Neuronal stem cell (in vitro differentiated cells): ENCODE measurements at regions not wholly inside any gene's neighbourhood (a gene's known extent, or its start where the extent isn't known, plus 50 kb on each side); places are given as distances from the start of the nearest gene placed in this dataset.

ENCODE experiments used
- DNase-seq: peaks from one replicate; pipeline ENCODE4 v3.0.0-alpha.2; 2013; ENCODE audit warnings: low spot score
- H2AFZ ChIP-seq: one replicate; pipeline ENCODE4 v1.6.1; 2013; ENCODE audit warnings: mild to moderate bottlenecking, low read length, inconsistent platforms
- H2AK5ac ChIP-seq: 2 replicates; pipeline ENCODE4 v1.6.1; 2013; ENCODE audit warnings: low read depth, mild to moderate bottlenecking, inconsistent platforms, low read length, moderate library complexity, mixed read lengths
- H2BK120ac ChIP-seq: 2 replicates; pipeline ENCODE4 v1.6.1; 2013; ENCODE audit warnings: low read depth, mild to moderate bottlenecking, inconsistent platforms, low read length, moderate library complexity, mixed read lengths
- H2BK12ac ChIP-seq: one replicate; pipeline ENCODE4 v1.6.1; 2013; ENCODE audit warnings: low read length, inconsistent platforms
- H2BK15ac ChIP-seq: 2 replicates; pipeline ENCODE4 v1.6.1; 2013; ENCODE audit warnings: mild to moderate bottlenecking, low read length, inconsistent platforms, mixed read lengths
- H2BK5ac ChIP-seq: one replicate; pipeline ENCODE4 v1.6.1; 2013; ENCODE audit warnings: inconsistent platforms, mild to moderate bottlenecking, low read length, moderate library complexity
- H3K14ac ChIP-seq: one replicate; pipeline ENCODE4 v1.6.1; 2013; ENCODE audit warnings: low read length, inconsistent platforms
- H3K18ac ChIP-seq: 2 replicates; pipeline ENCODE4 v1.6.1; 2013; ENCODE audit warnings: low read length, inconsistent platforms
- H3K23ac ChIP-seq: 2 replicates; pipeline ENCODE4 v1.6.1; 2013; ENCODE audit warnings: low read depth, mild to moderate bottlenecking, mixed read lengths, low read length, inconsistent platforms; ENCODE audit not compliant: poor library complexity
- H3K27ac ChIP-seq: replicated peaks from 3 replicates; pipeline ENCODE4 v1.5.1; 2013; ENCODE audit warnings: low read length, inconsistent platforms
- H3K27me3 ChIP-seq, 3 experiments: 2 replicates each; pipeline ENCODE4 v1.6.1; 2013; ENCODE audit warnings: low read length in 3 of 3, mild to moderate bottlenecking in 2 of 3, inconsistent platforms in 1 of 3, low read depth in 1 of 3, mixed read lengths in 1 of 3, moderate library complexity in 1 of 3; ENCODE audit not compliant: control insufficient read depth in 3 of 3, insufficient read depth in 3 of 3
- H3K36me3 ChIP-seq, 2 donors: replicated peaks in 1 of 2; 2 replicates each; pipeline ENCODE4 v1.6.1; 2013; ENCODE audit warnings: low read length in 2 of 2; ENCODE audit not compliant: control insufficient read depth in 2 of 2, insufficient read depth in 2 of 2
- H3K4ac ChIP-seq: 2 replicates; pipeline ENCODE4 v1.6.1; 2013; ENCODE audit warnings: inconsistent platforms, mild to moderate bottlenecking, low read length, moderate library complexity
- H3K4me1 ChIP-seq, 2 donors: 1 replicate in 1 of 2; 2 replicates in 1 of 2; pipeline ENCODE4 v1.6.1; 2013; ENCODE audit warnings: low read length in 2 of 2, low read depth in 1 of 2; ENCODE audit not compliant: control insufficient read depth in 2 of 2, insufficient read depth in 1 of 2
- H3K4me2 ChIP-seq: one replicate; pipeline ENCODE4 v1.6.1; 2013; ENCODE audit warnings: mild to moderate bottlenecking, low read length, inconsistent platforms; ENCODE audit not compliant: insufficient read depth, poor library complexity, severe bottlenecking
- H3K4me3 ChIP-seq, 2 donors: 2 replicates each; pipeline ENCODE4 v1.5.1; 2013; ENCODE audit warnings: low read length in 2 of 2, mild to moderate bottlenecking in 2 of 2, inconsistent platforms in 1 of 2, moderate library complexity in 1 of 2
- H3K79me1 ChIP-seq: one replicate; pipeline ENCODE4 v1.6.1; 2013; ENCODE audit warnings: low read depth, mild to moderate bottlenecking, inconsistent platforms, low read length, moderate library complexity
- H3K9ac ChIP-seq: one replicate; pipeline ENCODE4 v1.6.1; 2013; ENCODE audit warnings: mild to moderate bottlenecking, low read depth, low read length, inconsistent platforms; ENCODE audit not compliant: poor library complexity
- H3K9me3 ChIP-seq, 2 donors: replicated peaks in 1 of 2; 2 replicates each; pipeline versions ENCODE3 to v1.6.1; 2013; ENCODE audit warnings: low read length in 2 of 2, mild to moderate bottlenecking in 2 of 2, inconsistent platforms in 1 of 2, low read depth in 1 of 2, mixed read lengths in 1 of 2, moderate library complexity in 1 of 2; ENCODE audit not compliant: control insufficient read depth in 2 of 2, insufficient read depth in 1 of 2
- H4K8ac ChIP-seq: one replicate; pipeline ENCODE4 v1.6.1; 2013; ENCODE audit warnings: low read depth, mild to moderate bottlenecking, inconsistent platforms, low read length, moderate library complexity
- H4K91ac ChIP-seq: one replicate; pipeline ENCODE4 v1.6.1; 2013; ENCODE audit warnings: low read length, low read depth, mild to moderate bottlenecking, inconsistent platforms; ENCODE audit not compliant: poor library complexity
- WGBS, 2 donors: extraction: QIAGEN DNeasy Blood & Tissue Kit; methylation state at CpG; one replicate each; pipeline ENCODE4 v1.1.7; 2013; ENCODE audit warnings: missing lambda C conversion rate in 2 of 2, mixed read lengths in 1 of 2; ENCODE audit not compliant: insufficient read length in 2 of 2, insufficient replicate concordance in 1 of 2; ENCODE audit errors: extremely low coverage in 2 of 2; 5-methylcytosine and 5-hydroxymethylcytosine counted together

- no peak overlapping the region for H2BK15ac ChIP-seq
- H2BK5ac ChIP-seq, result no peak overlapping the region
- DNase-seq, result no peak
- no peak overlapping the region for H3K23ac ChIP-seq
- H4K91ac ChIP-seq, result no peak overlapping the region
- H3K9ac ChIP-seq, result no peak overlapping the region
- no peaks in the 10 kb centered on the region for H3K9me3 ChIP-seq
- no peaks in the 10 kb centered on the region for H3K4me1 ChIP-seq
- H3K4me2 ChIP-seq, result no peak overlapping the region
- H3K4ac ChIP-seq, result no peak overlapping the region
- H3K27me3 ChIP-seq, result no peaks in the 10 kb centered on the region
- H3K14ac ChIP-seq, result no peak overlapping the region
- H3K79me1 ChIP-seq, result no peaks in the 10 kb centered on the region
- H2AFZ ChIP-seq, result no peak overlapping the region
- H3K18ac ChIP-seq, result no peak overlapping the region
- no peak overlapping the region for H2BK120ac ChIP-seq
- no peak overlapping the region for H2BK12ac ChIP-seq
- H4K8ac ChIP-seq, result no peak overlapping the region
- H3K36me3 ChIP-seq, result no peaks in the 10 kb centered on the region
- H3K4me3 ChIP-seq, result no peak overlapping the region
- H3K27ac ChIP-seq, result no peak overlapping the region
- H2AK5ac ChIP-seq, result no peak overlapping the region
Measured at GRCh38 chr6:102995491-102995890, 1602.0 kb downstream of the GRIK2 start.

DNA sequence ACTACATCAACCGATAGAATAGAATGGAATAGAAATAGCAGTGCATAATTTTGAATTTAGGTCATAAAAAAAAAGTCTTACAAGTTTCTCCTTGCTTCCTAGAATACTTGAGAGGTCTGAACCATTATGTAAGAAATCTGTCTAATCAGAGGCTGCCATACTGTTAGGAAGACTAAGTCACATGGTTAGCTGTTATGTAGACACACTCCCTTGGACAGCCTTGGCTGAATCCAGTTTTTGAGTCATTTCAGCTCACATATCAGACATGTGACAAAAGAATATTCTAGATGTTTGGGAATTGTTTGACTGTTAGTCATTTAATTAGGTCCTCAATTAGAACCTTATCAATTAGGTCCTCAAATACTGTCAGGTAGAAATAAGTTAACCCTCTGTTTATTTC lies 1601.4 kb downstream of the GRIK2 start:
- no peaks in the 10 kb centered on the region for H3K79me1 ChIP-seq
- no peak overlapping the region for H2BK12ac ChIP-seq
- no peak overlapping the region for H4K91ac ChIP-seq
- no peaks in the 10 kb centered on the region for H3K36me3 ChIP-seq
- no peak overlapping the region for H2BK5ac ChIP-seq
- no peak overlapping the region for H3K14ac ChIP-seq
- no peaks in the 10 kb centered on the region for H3K27me3 ChIP-seq
- H2BK15ac ChIP-seq, result no peak overlapping the region
- no peaks in the 10 kb centered on the region for H3K9me3 ChIP-seq
- no peak overlapping the region for H2AK5ac ChIP-seq
- H4K8ac ChIP-seq, result no peak overlapping the region
- no peak overlapping the region for H3K4me2 ChIP-seq
- H3K27ac ChIP-seq, result no peak overlapping the region
- WGBS, 2 donors, result no CpG with 5 or more reads among the region's 1 CpG
- H2BK120ac ChIP-seq, result no peak overlapping the region
- H3K23ac ChIP-seq, result no peak overlapping the region
- H2AFZ ChIP-seq, result no peak overlapping the region
- H3K4me1 ChIP-seq, result no peaks in the 10 kb centered on the region
- H3K9ac ChIP-seq, result no peak overlapping the region
- no peak overlapping the region for H3K18ac ChIP-seq
- DNase-seq, result no peak
- no peak overlapping the region for H3K4me3 ChIP-seq
- no peak overlapping the region for H3K4ac ChIP-seq

- Histone ChIP-seq H4K8ac (no peak overlapping the region), H3K23ac (no peak overlapping the region), H3K4me3 (no peak overlapping the region), H3K27ac (no peak overlapping the region), H3K9me3 (no peaks in the 10 kb centered on the region), H2BK120ac (no peak overlapping the region), H3K36me3 (no peaks in the 10 kb centered on the region), H2AK5ac (no peak overlapping the region), H2BK12ac (no peak overlapping the region), H3K79me1 (no peaks in the 10 kb centered on the region), H2AFZ (no peak overlapping the region), H3K18ac (no peak overlapping the region), H2BK5ac (no peak overlapping the region), H2BK15ac (no peak overlapping the region), H3K27me3 (no peaks in the 10 kb centered on the region), H3K9ac (no peak overlapping the region), H4K91ac (no peak overlapping the region), H3K4me2 (no peak overlapping the region), H3K4me1 (no peaks in the 10 kb centered on the region), H3K4ac (no peak overlapping the region), H3K14ac (no peak overlapping the region)
- DNase-seq, result no peak
Measured at GRCh38 chr6:102986086-102986485, 1592.6 kb downstream of the GRIK2 start.

DNA sequence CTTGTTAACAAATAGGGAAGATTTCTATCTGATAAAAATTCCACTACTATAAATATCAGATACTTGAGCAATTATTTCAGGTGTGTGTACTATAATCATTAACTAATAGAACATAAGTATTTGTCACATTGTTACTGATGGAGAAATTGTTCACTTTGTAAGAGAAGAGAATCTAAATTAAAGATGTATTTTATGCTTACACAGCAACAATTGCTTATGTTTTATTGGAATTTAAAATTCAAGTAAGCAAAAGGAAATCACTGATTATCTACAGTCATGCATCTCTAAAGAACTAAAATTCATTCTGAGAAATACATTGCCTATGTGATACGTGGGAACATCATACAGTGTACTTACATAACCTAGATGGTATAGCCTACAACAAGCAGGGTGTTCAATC lies 1590.8 kb downstream of the GRIK2 start:
- Histone ChIP-seq H2BK15ac (no peak overlapping the region), H3K18ac (no peak overlapping the region), H3K4me2 (no peak overlapping the region), H3K4ac (no peak overlapping the region), H4K8ac (no peak overlapping the region), H4K91ac (no peak overlapping the region), H3K23ac (no peak overlapping the region), H2BK12ac (no peak overlapping the region), H2AK5ac (no peak overlapping the region), H2BK5ac (no peak overlapping the region), H3K27ac (no peak overlapping the region), H2AFZ (no peak overlapping the region), H3K79me1 (no peaks in the 10 kb centered on the region), H3K9me3 (no peaks in the 10 kb centered on the region), H3K36me3 (no peaks in the 10 kb centered on the region), H3K4me3 (no peak overlapping the region), H3K27me3 (no peaks in the 10 kb centered on the region), H2BK120ac (no peak overlapping the region), H3K9ac (no peak overlapping the region), H3K14ac (no peak overlapping the region), H3K4me1 (no peaks in the 10 kb centered on the region)
- no peak for DNase-seq
- WGBS, 2 donors, result no CpG with 5 or more reads among the region's 1 CpG
